GM12865 (cell line): ENCODE measurements at regions not wholly inside any gene's neighbourhood (a gene's known extent, or its start where the extent isn't known, plus 50 kb on each side); places are given as distances from the start of the nearest gene placed in this dataset.

Experiments
- DNase-seq: peaks from one replicate; pipeline ENCODE4 v3.0.0; 2010; ENCODE audit warnings: low read depth
- H3K4me3 ChIP-seq: 2 replicates; pipeline ENCODE4 v1.5.1; 2011; ENCODE audit warnings: mild to moderate bottlenecking, low read depth, low read length, control low read depth
- CTCF ChIP-seq: IDR thresholded peaks from 2 replicates; pipeline ENCODE4 v1.5.1; 2011; ENCODE audit warnings: low read length, control low read depth, low read depth, inconsistent platforms; ENCODE audit not compliant: insufficient read depth; ENCODE audit errors: missing control alignments

GRCh38 chr6:115411756-115412155 lies 648.9 kb downstream of the FRK start:
- no peak for DNase-seq
- no peak overlapping the region for H3K4me3 ChIP-seq
- no peak for TF ChIP-seq CTCF

GRCh38 chr6:115404446-115404845 lies 656.2 kb downstream of the FRK start:
- no peak for DNase-seq
- H3K4me3 ChIP-seq: no peak overlapping the region
- no peak for TF ChIP-seq CTCF

GRCh38 chr6:115398607-115399006 lies 662.1 kb downstream of the FRK start:
- no peak for TF ChIP-seq CTCF
- no peak for DNase-seq
- no peak overlapping the region for H3K4me3 ChIP-seq

GRCh38 chr6:115396112-115396906 lies 664.4 kb downstream of the FRK start:
- TF ChIP-seq CTCF: no peak
- DNase-seq: no peak
- no peak overlapping the region for H3K4me3 ChIP-seq

GRCh38 chr6:115393821-115394220 lies 666.9 kb downstream of the FRK start:
- H3K4me3 ChIP-seq: no peak overlapping the region
- no peak for TF ChIP-seq CTCF
- no peak for DNase-seq

GRCh38 chr6:115370202-115370601 lies 690.5 kb downstream of the FRK start:
- DNase-seq: no peak
- no peak overlapping the region for H3K4me3 ChIP-seq
- no peak for TF ChIP-seq CTCF

- DNase-seq: no peak
- H3K4me3 ChIP-seq: no peak overlapping the region
- no peak for TF ChIP-seq CTCF
Observed at GRCh38 chr6:115365783-115366182, 694.9 kb downstream of the FRK start.
